ENCODE measurements at regions not wholly inside any gene's neighbourhood (a gene's known extent, or its start where the extent isn't known, plus 50 kb on each side); places are given as distances from the start of the nearest gene placed in this dataset.

GRCh38 chr5:154663424-154663823, 91.8 kb upstream of the LARP1 start:
- no peak for TF ChIP-seq POU6F1 (CRISPR knock-in tag; IDR thresholded peaks at IDR 0.05; ENCODE audit: borderline replicate concordance, low read depth)
- TF ChIP-seq GLIS3 (CRISPR knock-in tag; IDR thresholded peaks at IDR 0.05), result no peak
- TF ChIP-seq TSHZ2 (CRISPR knock-in tag; IDR thresholded peaks at IDR 0.05), result no peak
- TF ChIP-seq ARNTL (CRISPR knock-in tag; IDR thresholded peaks at IDR 0.05; ENCODE audit: borderline replicate concordance, low read depth), result no peak
- TF ChIP-seq TCF4 (CRISPR knock-in tag; IDR thresholded peaks at IDR 0.05; ENCODE audit: borderline replicate concordance), result no peak
- no peak for TF ChIP-seq ESRRG (CRISPR knock-in tag; IDR thresholded peaks at IDR 0.05)
- TF ChIP-seq RARB (CRISPR knock-in tag; IDR thresholded peaks at IDR 0.05), result no peak
- TF ChIP-seq PATZ1 (CRISPR knock-in tag; IDR thresholded peaks at IDR 0.05; ENCODE audit: borderline replicate concordance), result no peak
- TF ChIP-seq CSRNP3 (CRISPR knock-in tag; IDR thresholded peaks at IDR 0.05), result no peak
- TF ChIP-seq SNAI2 (CRISPR knock-in tag; IDR thresholded peaks at IDR 0.05), result no peak
- no peak for TF ChIP-seq OSR1 (CRISPR knock-in tag; IDR thresholded peaks at IDR 0.05)
- TF ChIP-seq BACH2 (CRISPR knock-in tag; IDR thresholded peaks at IDR 0.05; ENCODE audit: borderline replicate concordance), result no peak
- ATAC-seq, result no peak

- no peak for ATAC-seq
- TF ChIP-seq ZNF8 (CRISPR knock-in tag; IDR thresholded peaks at IDR 0.05) (no peak), POU6F1 (CRISPR knock-in tag; IDR thresholded peaks at IDR 0.05; ENCODE audit: borderline replicate concordance, low read depth) (no peak), ESRRG (CRISPR knock-in tag; IDR thresholded peaks at IDR 0.05) (no peak), ISL1 (CRISPR knock-in tag; IDR thresholded peaks at IDR 0.05) (no peak), PATZ1 (CRISPR knock-in tag; IDR thresholded peaks at IDR 0.05; ENCODE audit: borderline replicate concordance) (no peak)
Observed at GRCh38 chr5:154654486-154655371, 100.4 kb upstream of the LARP1 start.

- peak; percentile 49; the same call in 1 of the 2 replicates for TF ChIP-seq TCF4 (CRISPR knock-in tag; IDR thresholded peaks at IDR 0.05; ENCODE audit: borderline replicate concordance)
- TF ChIP-seq ZFP3 (CRISPR knock-in tag; IDR thresholded peaks at IDR 0.05), result no peak
- peak; percentile 38 for ATAC-seq
Observed at GRCh38 chr5:154653764-154654485, 101.3 kb upstream of the LARP1 start.
